GM18951 (cell line): ENCODE measurements at regions not wholly inside any gene's neighbourhood (a gene's known extent, or its start where the extent isn't known, plus 50 kb on each side); places are given as distances from the start of the nearest gene placed in this dataset.

Source experiments
- POLR2A ChIP-seq: IDR thresholded peaks from 4 replicates; pipeline ENCODE4 v1.6.1; 2011; ENCODE audit warnings: mild to moderate bottlenecking; ENCODE audit not compliant: insufficient read length, insufficient read depth; ENCODE audit errors: extremely low read depth
- in situ Hi-C: fragments of 300-500 bp; cut with MboI; formaldehyde crosslinking; loops from one replicate; pipeline ENCODE4 v1.12.0; 2022; ENCODE audit warnings: low sequenced_read_pairs, mixed read lengths, inconsistent platforms; ENCODE audit not compliant: unreplicated experiment

DNA sequence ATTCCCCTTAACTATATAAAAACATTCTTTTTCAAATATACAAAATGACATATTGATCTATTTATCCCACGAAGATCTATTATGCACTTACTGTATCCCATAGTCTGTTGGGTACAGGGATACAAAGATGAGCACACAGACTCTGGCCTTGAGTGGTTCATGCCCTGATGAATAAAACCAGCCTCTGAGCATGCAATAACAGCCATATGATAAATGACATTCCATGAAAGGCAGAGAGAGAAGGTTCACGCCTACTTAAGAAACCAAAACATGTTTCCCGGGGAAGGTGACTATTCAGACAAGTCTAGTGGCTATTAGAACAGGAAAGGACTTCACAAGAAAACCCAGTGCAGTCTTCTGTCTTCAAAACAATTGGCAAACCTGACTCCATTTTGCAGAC, 406.2 kb upstream of the BRINP1 start:
- in situ Hi-C loops, result no loop called here
- no peak for TF ChIP-seq POLR2A

DNA sequence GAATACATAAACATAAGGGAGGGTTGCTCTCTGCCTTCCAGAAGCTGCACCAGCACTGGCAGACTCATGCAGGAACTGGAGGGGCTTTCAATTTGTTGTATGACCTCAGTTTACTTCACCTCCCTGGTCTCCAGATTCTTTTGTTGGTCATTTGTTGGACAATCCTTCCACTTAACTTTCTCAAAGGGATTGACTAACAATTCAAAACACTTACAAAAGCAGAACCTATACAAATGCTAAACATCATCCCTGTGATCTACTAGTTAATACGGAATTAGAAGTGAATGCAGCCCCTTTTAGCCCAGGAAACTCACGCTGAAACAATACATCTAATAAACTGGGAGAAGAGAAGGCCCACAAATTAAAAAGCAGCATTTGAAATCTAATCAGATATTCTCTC, 404.6 kb upstream of the BRINP1 start:
- in situ Hi-C loops, result no loop called here
- no peak for TF ChIP-seq POLR2A

DNA sequence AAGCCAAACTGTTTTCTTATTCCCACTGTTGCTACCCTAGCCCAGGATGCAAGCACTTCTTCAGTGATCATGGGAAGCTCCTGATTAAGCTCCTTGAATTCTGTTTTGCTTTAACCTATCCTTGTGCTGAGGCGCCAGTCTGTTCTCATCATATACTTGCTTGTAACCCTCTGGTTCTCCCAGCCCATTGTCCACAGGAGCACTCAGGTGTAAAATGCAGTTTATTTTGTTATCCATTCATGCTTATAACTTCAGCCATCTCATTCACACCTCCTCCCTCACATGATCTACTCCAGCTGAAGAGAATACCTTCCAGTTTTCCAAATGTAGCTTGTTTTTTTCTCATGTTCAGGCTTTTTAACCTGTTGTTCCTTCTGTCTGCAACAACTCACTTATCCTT, 402.1 kb upstream of the BRINP1 start:
- in situ Hi-C loops, result no loop called here
- no peak for TF ChIP-seq POLR2A

DNA sequence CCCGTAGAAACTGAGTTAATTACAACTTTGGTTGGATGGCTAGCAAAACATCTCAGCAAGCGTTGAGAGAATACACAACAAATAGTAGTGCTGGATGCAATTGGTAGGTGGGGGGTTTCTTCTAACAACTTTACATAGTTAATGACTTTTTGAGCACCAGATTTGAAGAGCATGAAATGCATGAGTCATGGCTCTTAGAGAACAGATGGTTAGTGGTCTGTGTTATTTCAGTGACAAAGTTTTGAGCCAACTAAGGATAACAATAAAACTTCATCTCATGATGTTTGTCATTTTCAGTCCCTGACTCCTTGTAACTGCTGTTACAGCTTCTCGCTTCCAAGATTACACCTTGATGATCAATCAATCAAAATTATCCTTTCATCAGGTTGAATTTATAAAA, 399.0 kb upstream of the BRINP1 start:
- no peak for TF ChIP-seq POLR2A

DNA sequence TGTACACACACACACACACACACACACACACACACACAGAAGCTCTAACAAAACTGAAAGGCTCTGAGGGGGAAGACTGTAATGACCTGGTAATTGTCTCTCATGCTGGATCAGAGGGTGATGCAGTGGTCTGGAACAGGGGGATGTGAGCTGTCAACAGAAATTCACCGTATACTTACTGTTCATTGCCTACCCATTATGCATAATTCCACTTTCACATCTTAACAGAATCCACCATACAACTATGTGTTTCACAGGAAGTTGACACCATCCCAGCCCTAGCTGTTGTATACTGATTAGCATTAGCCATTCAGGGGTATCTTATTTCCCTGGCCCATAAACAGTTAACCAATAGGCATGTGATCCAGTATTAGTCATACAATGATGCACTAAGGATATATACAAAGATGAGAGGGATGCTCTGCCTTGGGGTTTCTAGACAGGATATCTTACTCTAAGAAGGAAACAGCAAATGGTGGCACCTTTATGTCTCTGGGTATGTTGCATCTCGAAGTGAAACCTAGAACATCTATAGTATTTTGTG, 396.5 kb upstream of the BRINP1 start:
- TF ChIP-seq POLR2A, result no peak
- in situ Hi-C loops, result no loop called here

More for the DNA sequence above, 399.0 kb upstream of the BRINP1 start:
- in situ Hi-C loops, result no loop called here

DNA sequence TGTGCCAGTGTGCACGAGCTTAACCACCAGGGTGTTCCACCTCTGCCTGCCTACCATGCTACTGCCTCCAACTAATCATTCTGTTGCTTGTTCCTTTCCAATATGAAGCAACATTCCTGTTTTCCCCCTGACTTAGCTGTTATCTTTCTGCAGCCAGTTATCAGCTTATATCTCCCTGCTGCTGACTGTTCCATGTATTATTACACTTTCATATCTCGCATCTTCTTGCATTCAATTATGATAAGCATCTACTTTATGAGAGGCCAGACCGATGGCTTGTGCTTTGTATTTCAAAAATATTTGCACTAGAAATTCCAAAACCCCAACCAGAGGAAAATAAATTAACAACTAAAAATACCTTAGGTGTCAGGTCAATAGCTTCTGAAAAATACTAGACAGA, 394.0 kb upstream of the BRINP1 start:
- in situ Hi-C loops, result no loop called here
- TF ChIP-seq POLR2A, result no peak

DNA sequence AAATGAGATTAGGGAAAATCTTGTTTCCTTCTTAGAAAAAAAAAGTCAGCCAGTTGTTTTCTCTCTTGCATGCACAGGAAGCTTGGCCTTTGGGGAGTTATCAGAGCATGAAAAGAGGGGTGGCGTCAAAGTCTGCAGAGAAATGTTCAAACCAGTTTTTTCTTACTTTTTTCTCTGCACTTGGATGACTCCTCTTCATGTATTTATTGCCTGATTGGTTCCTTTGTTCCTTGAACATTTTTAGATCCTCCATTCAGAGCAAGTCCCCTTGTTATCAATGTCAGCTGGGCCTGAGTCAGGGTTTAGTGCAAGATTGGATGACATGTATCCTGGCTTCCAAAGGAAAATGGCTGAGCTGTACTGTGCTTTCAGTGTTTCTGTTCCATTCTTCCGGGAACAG, 392.6 kb upstream of the BRINP1 start:
- TF ChIP-seq POLR2A, result no peak
- in situ Hi-C loops, result no loop called here

DNA sequence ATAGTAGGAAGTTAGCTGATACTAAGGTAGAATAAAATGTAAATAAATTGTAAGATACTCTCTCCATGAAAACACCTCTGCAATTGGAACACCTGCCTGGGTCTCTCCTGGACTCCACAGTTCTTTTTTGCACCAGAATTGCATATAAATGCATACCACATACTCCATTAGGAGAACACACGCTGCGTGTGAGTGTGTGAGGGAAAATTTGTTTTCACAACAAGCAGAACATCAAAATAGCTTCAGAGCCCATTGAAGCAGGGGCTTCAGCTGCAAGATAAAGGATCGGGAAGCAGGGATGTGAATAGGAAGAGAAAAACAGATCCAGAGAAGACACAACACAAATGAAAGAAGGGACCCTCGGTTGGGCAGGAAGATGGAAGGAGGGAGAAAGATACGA, 389.8 kb upstream of the BRINP1 start:
- TF ChIP-seq POLR2A, result no peak
- in situ Hi-C loops, result no loop called here

DNA sequence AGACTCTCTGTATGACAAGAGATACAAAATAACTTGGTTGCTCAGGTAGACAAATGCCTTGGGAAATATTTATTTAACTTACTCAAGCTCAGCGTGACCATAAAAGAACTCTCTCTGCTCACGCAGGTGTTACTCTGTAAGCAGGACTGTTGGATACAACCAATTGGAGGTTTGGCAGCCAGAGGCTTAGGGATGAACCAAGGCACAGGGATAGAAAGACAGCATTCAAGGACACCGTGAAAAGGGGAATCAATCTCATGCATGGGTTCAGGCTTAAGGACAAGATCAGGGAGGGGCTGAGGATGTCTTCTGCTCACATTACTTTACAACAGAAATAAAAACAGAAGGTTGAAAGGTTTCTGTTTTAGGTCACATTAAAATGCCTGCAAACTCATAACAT, 389.0 kb upstream of the BRINP1 start:
- no peak for TF ChIP-seq POLR2A
- in situ Hi-C loops, result no loop called here

DNA sequence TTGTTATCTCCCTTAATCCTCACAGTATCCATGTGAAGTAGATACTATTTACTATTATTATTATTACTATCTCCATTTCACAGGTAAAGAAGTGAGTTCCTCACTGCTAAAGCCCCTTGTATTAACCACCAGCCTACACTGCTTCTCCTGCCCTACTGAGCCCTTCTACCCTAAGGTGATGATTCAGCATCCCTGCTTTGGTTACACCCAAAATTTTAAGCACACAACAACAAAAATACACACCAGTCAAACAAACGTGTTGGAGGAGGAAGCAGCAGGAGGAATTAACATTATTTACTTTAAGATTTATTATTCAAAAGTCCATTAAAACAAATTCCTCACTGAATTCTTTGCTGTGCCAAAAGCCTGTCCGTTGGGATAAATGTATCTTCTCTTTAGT, 370.2 kb upstream of the BRINP1 start:
- TF ChIP-seq POLR2A, result no peak
- in situ Hi-C loops, result no loop called here

DNA sequence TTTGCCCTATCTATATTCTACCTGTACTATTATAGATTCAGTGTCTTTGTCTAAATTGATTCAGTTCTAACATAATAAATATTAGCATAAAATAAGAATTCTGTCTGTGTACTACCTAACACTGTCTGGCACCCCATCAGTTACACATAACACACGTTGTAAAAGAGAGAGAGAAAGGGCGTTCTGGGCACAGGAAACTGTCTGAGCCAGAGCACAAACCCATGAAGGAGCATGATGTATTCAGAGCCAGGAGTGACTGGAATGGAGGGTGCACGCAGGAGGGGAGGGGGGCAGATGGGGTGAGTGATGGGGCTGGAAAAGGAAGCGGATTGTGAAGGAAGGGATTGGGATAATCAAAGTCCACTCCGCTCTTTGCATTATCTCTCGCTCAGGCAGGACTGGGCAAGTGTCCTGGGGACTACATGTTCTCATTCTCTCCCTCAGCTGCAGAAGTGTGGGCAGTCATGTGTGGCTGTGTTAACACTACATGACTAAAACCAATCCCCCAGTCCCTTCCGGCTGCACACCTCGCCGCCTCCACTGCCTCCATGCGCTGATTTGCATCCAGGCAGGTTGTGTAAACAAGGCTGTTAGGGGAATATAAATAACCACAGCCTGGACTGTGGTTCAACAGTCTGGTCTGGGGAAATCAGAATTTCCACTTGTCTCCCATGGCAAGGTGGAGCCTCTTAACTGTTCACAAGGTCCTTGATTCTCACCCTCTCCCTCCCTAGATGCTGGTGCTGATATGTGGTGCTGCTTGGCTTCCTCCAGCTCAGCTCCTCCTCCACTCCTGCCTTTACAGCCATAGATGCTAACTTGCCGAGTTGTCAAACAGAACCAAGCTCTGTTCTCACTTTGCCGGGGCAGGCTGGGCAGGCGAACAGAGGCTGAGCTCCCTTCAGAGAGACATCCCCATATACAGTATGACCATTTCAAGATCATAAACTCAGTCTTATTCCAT, 367.5 kb upstream of the BRINP1 start:
- no peak for TF ChIP-seq POLR2A
- in situ Hi-C loops, result no loop called here

DNA sequence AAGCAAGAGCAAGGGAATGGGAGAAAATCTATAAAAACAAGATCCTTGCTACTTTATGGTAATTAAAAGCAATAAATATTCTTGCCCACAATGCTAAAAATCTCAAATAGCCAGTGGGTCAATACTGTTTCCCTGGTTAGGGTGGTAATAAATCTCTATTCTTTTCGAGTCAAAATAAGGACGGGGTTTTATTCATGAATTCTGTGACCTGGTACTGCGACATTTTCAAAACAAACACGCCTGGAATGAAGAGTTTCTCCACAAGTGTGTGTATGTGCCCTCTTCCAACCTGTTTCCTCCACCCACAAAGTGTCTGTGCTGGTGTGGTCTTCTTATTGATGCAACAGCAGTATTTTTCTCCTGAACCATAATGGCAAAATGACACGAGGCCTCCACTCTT, 358.8 kb upstream of the BRINP1 start:
- TF ChIP-seq POLR2A, result no peak
- in situ Hi-C loops, result no loop called here

DNA sequence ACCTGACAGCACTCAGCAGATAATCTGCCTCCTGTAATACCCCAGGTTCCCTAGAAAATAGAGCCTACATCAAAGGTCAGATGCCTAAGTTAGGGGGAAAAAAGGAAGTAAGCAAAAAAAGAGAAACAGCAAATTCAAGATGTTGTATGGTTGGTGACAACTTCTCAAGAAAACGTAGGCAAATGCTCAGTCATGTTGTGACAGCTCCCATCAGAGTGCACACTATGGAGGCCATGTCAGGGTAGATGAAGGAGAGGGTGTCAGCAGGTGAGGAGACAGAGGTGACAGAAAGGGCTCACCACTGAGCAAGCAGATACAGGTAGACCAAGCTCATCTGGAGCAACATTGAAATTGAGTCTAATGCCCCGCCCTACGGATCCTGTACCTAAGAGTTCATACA, 356.8 kb upstream of the BRINP1 start:
- TF ChIP-seq POLR2A, result no peak
- in situ Hi-C loops, result no loop called here

DNA sequence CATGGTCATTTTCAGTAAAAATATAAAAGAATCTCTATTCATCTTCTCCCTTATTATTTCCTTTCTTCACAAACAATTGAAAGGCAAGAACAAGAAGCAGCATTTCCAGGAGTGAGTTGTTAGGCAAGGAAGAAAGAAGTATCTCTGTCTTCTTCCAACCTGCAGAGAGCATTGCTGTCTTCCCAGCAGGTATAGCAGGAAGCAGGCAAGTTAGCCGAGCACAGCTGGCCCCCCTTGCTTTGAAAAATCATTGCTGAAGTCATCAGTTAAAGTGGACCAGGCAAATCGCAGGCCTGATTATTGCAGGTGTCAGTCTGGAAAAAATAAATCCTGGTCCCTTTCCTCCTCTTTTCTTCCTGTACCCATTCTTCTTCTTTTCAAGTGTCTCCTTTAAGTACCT, 353.1 kb upstream of the BRINP1 start:
- no peak for TF ChIP-seq POLR2A
- in situ Hi-C loops, result no loop called here
